ENCODE measurements at regions not wholly inside any gene's neighbourhood (a gene's known extent, or its start where the extent isn't known, plus 50 kb on each side); places are given as distances from the start of the nearest gene placed in this dataset.

DNA sequence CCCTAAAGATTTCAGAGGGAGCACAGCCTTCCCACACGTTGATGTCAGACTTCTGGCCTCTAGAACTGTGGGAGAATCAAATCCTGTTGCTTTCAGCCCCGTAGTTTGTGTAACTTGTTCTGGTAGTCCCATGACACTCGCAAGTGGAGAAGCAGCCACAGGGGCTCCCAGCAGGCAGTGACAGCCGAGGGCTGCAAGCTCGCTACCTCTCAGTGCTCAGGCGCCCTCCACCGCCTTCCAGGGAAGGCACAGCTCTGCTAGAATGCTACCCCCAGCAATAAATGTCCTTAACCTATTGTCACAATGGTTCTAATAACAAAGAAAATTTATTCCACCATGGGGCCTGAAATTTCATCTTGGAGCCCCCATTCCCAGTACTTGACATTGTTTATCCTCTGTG lies 143.1 kb upstream of the ZNF236 start:
- TF ChIP-seq, protein P1, sequence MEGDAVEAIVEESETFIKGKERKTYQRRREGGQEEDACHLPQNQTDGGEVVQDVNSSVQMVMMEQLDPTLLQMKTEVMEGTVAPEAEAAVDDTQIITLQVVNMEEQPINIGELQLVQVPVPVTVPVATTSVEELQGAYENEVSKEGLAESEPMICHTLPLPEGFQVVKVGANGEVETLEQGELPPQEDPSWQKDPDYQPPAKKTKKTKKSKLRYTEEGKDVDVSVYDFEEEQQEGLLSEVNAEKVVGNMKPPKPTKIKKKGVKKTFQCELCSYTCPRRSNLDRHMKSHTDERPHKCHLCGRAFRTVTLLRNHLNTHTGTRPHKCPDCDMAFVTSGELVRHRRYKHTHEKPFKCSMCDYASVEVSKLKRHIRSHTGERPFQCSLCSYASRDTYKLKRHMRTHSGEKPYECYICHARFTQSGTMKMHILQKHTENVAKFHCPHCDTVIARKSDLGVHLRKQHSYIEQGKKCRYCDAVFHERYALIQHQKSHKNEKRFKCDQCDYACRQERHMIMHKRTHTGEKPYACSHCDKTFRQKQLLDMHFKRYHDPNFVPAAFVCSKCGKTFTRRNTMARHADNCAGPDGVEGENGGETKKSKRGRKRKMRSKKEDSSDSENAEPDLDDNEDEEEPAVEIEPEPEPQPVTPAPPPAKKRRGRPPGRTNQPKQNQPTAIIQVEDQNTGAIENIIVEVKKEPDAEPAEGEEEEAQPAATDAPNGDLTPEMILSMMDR (conservative IDR thresholded peaks at IDR 0.05; ENCODE audit: low read depth, low read length), result peak; percentile 33; the same call in 1 of the 2 replicates
- TF ChIP-seq CEBPB (IDR thresholded peaks at IDR 0.05; ENCODE audit: low read depth, low read length), result no peak
- TF ChIP-seq SMC3 (IDR thresholded peaks at IDR 0.05; ENCODE audit: low read depth, low read length), result peak; percentile 25; the same call in 1 of the 2 replicates
- TF ChIP-seq, protein P2, sequence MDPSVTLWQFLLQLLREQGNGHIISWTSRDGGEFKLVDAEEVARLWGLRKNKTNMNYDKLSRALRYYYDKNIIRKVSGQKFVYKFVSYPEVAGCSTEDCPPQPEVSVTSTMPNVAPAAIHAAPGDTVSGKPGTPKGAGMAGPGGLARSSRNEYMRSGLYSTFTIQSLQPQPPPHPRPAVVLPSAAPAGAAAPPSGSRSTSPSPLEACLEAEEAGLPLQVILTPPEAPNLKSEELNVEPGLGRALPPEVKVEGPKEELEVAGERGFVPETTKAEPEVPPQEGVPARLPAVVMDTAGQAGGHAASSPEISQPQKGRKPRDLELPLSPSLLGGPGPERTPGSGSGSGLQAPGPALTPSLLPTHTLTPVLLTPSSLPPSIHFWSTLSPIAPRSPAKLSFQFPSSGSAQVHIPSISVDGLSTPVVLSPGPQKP (IDR thresholded peaks at IDR 0.05; ENCODE audit: borderline replicate concordance, low read depth, low read length), result no peak

All from IMR-90 (cell line).